SK-N-SH (cell line): ENCODE measurements at regions not wholly inside any gene's neighbourhood (a gene's known extent, or its start where the extent isn't known, plus 50 kb on each side); places are given as distances from the start of the nearest gene placed in this dataset.

Source experiments
- CTCF ChIA-PET: fragments of 300-600, 350-600 bp; formaldehyde crosslinking; extraction: SDS; loops from one replicate; lab custom pipeline; 2021; lab: Yijun Ruan, JAX
- POLR2A ChIA-PET: fragments of 350-600 bp; sonication (Branson Sonifier 250); formaldehyde crosslinking; extraction: SDS; loops from one replicate; lab custom pipeline; 2020; ENCODE audit warnings: antibody characterized with exemption, inconsistent platforms; lab: Yijun Ruan, JAX
- DNase-seq: peaks from one replicate; pipeline ENCODE4 v3.0.0; 2012
- H2AFZ ChIP-seq: fragments of 200-600 bp; sonication (generic); 2 replicates; pipeline ENCODE4 v1.8.1; 2016; ENCODE audit warnings: antibody characterized with exemption, mild to moderate bottlenecking, low read depth
- H3F3A ChIP-seq: fragments of 200-600 bp; sonication (generic); replicated peaks from 2 replicates; pipeline ENCODE3; 2016; ENCODE audit warnings: antibody characterized with exemption, mild to moderate bottlenecking; ENCODE audit not compliant: insufficient read depth
- H3K27ac ChIP-seq, 2 experiments: fragments of 200-500 bp in 1 of 2; fragments of 200-600 bp in 1 of 2; sonication (Bioruptor generic) in 1 of 2; sonication (generic), shearing (Covaris generic) in 1 of 2; 2 replicates each; pipeline versions ENCODE4 v1.5.1 to v1.6.1; 2014 to 2016; ENCODE audit warnings: low read depth in 2 of 2, inconsistent platforms in 1 of 2, low read length in 1 of 2, mild to moderate bottlenecking in 1 of 2, mixed read lengths in 1 of 2
- H3K27me3 ChIP-seq: fragments of 200-600 bp; sonication (generic), shearing (Covaris generic); 2 replicates; pipeline ENCODE4 v1.6.1; 2016; ENCODE audit warnings: mixed run types; ENCODE audit not compliant: insufficient read depth
- H3K36me3 ChIP-seq, 2 experiments: fragments of 200-500 bp in 1 of 2; fragments of 200-600 bp in 1 of 2; sonication (Bioruptor generic) in 1 of 2; sonication (generic) in 1 of 2; replicated peaks in 1 of 2; 2 replicates each; pipeline versions ENCODE3 to v1.5.1; 2014 to 2016; ENCODE audit warnings: low read length in 1 of 2, mild to moderate bottlenecking in 1 of 2; ENCODE audit not compliant: insufficient read depth in 2 of 2, control insufficient read depth in 1 of 2
- H3K4me1 ChIP-seq, 2 experiments: fragments of 200-500 bp in 1 of 2; fragments of 200-600 bp in 1 of 2; sonication (Bioruptor generic) in 1 of 2; sonication (generic), shearing (Covaris generic) in 1 of 2; 2 replicates each; pipeline versions ENCODE4 v1.5.1 to v1.6.1; 2014 to 2016; ENCODE audit warnings: low read depth in 1 of 2, low read length in 1 of 2, mixed run types in 1 of 2; ENCODE audit not compliant: insufficient read depth in 2 of 2, control insufficient read depth in 1 of 2
- H3K4me2 ChIP-seq: fragments of 200-600 bp; sonication (generic), shearing (Covaris generic); 2 replicates; pipeline ENCODE4 v1.6.1; 2017; ENCODE audit warnings: mixed run types
- H3K4me3 ChIP-seq, 2 experiments: fragments of 200-500 bp in 1 of 2; fragments of 200-600 bp in 1 of 2; sonication (Bioruptor generic) in 1 of 2; sonication (generic), shearing (Covaris generic) in 1 of 2; 2 replicates each; pipeline versions ENCODE4 v1.5.1 to v1.8.1; 2014 to 2016; ENCODE audit warnings: low read depth in 2 of 2, inconsistent platforms in 1 of 2, low read length in 1 of 2, mild to moderate bottlenecking in 1 of 2, mixed read lengths in 1 of 2, moderate library complexity in 1 of 2
- H3K79me2 ChIP-seq: fragments of 200-600 bp; sonication (generic); 2 replicates; pipeline ENCODE4 v1.8.1; 2017; ENCODE audit warnings: mild to moderate bottlenecking; ENCODE audit not compliant: insufficient read depth
- H3K9ac ChIP-seq: fragments of 200-600 bp; sonication (generic); 2 replicates; pipeline ENCODE4 v1.6.1; 2017; ENCODE audit warnings: mixed run types
- H3K9me2 ChIP-seq: fragments of 200-600 bp; sonication (generic); 2 replicates; pipeline ENCODE4 v1.6.1; 2017; ENCODE audit warnings: mixed run types
- H3K9me3 ChIP-seq: fragments of 200-600 bp; sonication (generic); 2 replicates; pipeline ENCODE4 v1.6.1; 2017; ENCODE audit warnings: mixed run types, mild to moderate bottlenecking, moderate library complexity
- H4K20me1 ChIP-seq: fragments of 200-600 bp; sonication (generic); 2 replicates; pipeline ENCODE4 v1.6.1; 2017; ENCODE audit warnings: mild to moderate bottlenecking, mixed run types; ENCODE audit not compliant: insufficient read depth
- ELF1 ChIP-seq: IDR thresholded peaks from 2 replicates; pipeline ENCODE4 v1.4.0; 2012
- EZH2phosphoT487 ChIP-seq: fragments of 200-600 bp; sonication (generic); IDR thresholded peaks from 2 replicates; pipeline ENCODE4 v1.6.1; 2017; ENCODE audit warnings: low read depth, mixed run types, mild to moderate bottlenecking, antibody characterized with exemption, moderate library complexity, borderline replicate concordance
- GABPA ChIP-seq: IDR thresholded peaks from 2 replicates; pipeline ENCODE4 v1.4.0; 2012; ENCODE audit warnings: low read depth, mild to moderate bottlenecking
- GATA2 ChIP-seq: sonication (generic); formaldehyde crosslinking; IDR thresholded peaks from 2 replicates; pipeline ENCODE4 v1.5.0; 2020; ENCODE audit warnings: mild to moderate bottlenecking, missing genetic modification reagents
- MEF2A ChIP-seq: IDR thresholded peaks from 2 replicates; pipeline ENCODE4 v1.4.0; 2012; ENCODE audit warnings: low read depth, borderline replicate concordance
- NFIC ChIP-seq: IDR thresholded peaks from 2 replicates; pipeline ENCODE4 v1.4.0; 2012; ENCODE audit warnings: borderline replicate concordance
- NRF1 ChIP-seq: IDR thresholded peaks from 2 replicates; pipeline ENCODE4 v1.6.1; 2012; ENCODE audit warnings: low read depth, mild to moderate bottlenecking, low read length
- PBX3 ChIP-seq: IDR thresholded peaks from 2 replicates; pipeline ENCODE4; 2012
- RCOR1 ChIP-seq: fragments of 150-350 bp; IDR thresholded peaks from 2 replicates; pipeline ENCODE4 v1.6.1; 2017; ENCODE audit warnings: antibody characterized with exemption, low read length
- REST ChIP-seq: IDR thresholded peaks from 2 replicates; pipeline ENCODE4 v1.6.1; 2012; ENCODE audit warnings: mild to moderate bottlenecking, low read depth, low read length, moderate library complexity
- RXRA ChIP-seq: IDR thresholded peaks from 2 replicates; pipeline ENCODE4 v1.4.0; 2012; ENCODE audit warnings: low read depth, mild to moderate bottlenecking, borderline replicate concordance
- SIN3A ChIP-seq: IDR thresholded peaks from 2 replicates; pipeline ENCODE4 v1.6.1; 2012; ENCODE audit warnings: low read depth, mild to moderate bottlenecking, low read length, moderate library complexity, borderline replicate concordance
- SMC3 ChIP-seq: IDR thresholded peaks from 2 replicates; pipeline ENCODE4 v1.6.1; 2012; ENCODE audit warnings: low read depth, low read length, improper control_type of control experiment
- TEAD4 ChIP-seq: IDR thresholded peaks from 2 replicates; pipeline ENCODE4 v1.4.0; 2012; ENCODE audit warnings: mild to moderate bottlenecking, borderline replicate concordance; ENCODE audit not compliant: insufficient read depth
- ZBTB33 ChIP-seq: IDR thresholded peaks from 2 replicates; pipeline ENCODE4 v1.4.0; 2012; ENCODE audit warnings: low read depth, borderline replicate concordance
- WGBS: methylation state at CpG from one replicate; pipeline ENCODE4 v1.1.6; 2017; ENCODE audit warnings: low lambda C conversion rate; 5-methylcytosine and 5-hydroxymethylcytosine counted together

- Histone ChIP-seq H3K36me3 (no peaks in the 10 kb centered on the region), H3K4me3 (no peak overlapping the region), H3K79me2 (no peaks in the 10 kb centered on the region), H3K9ac (no peak overlapping the region), H3K27me3 (no peaks in the 10 kb centered on the region), H3F3A (no peaks in the 10 kb centered on the region), H2AFZ (no peak overlapping the region), H3K9me3 (no peaks in the 10 kb centered on the region), H3K4me1 (no peaks in the 10 kb centered on the region), H3K27ac (no peak overlapping the region), H3K4me2 (no peak overlapping the region), H3K9me2 (no peaks in the 10 kb centered on the region), H4K20me1 (no peaks in the 10 kb centered on the region)
- DNase-seq = no peak
- CTCF ChIA-PET = interaction anchor here (1.0 kb wide), 1 partner anchor 444 kb away, joined by 3 read pairs; the partner anchor contains the start of gene TCERG1L
- TF ChIP-seq ELF1 (no peak), PBX3 (no peak), MEF2A (no peak), NFIC (no peak), GABPA (no peak)
- POLR2A ChIA-PET = no interaction called here
- WGBS = 46% methylated on average over 7 of the region's 7 CpGs
Measured at GRCh38 chr10:130866857-130867256, 444.7 kb downstream of the TCERG1L start.

GRCh38 chr10:130867446-130868194, 443.9 kb downstream of the TCERG1L start:
- ChIA-PET POLR2A (no interaction called here), CTCF (no interaction called here)
- 40% methylated on average over 8 of the region's 10 CpGs for WGBS
- Histone ChIP-seq H3K9me3 (no peaks in the 10 kb centered on the region), H3K4me2 (no peak overlapping the region), H2AFZ (no peak overlapping the region), H3K36me3 (no peaks in the 10 kb centered on the region), H3K9me2 (no peaks in the 10 kb centered on the region), H3K4me3 (no peak overlapping the region), H3K9ac (no peak overlapping the region), H3F3A (no peaks in the 10 kb centered on the region), H3K27ac (no peak overlapping the region), H3K79me2 (no peaks in the 10 kb centered on the region), H3K27me3 (no peaks in the 10 kb centered on the region), H3K4me1 (no peaks in the 10 kb centered on the region), H4K20me1 (no peaks in the 10 kb centered on the region)
- no peak for TF ChIP-seq RCOR1
- TF ChIP-seq NRF1 = no peak
- TF ChIP-seq GABPA = no peak
- TF ChIP-seq ZBTB33 = no peak
- TF ChIP-seq REST = no peak
- TF ChIP-seq SMC3 = no peak
- TF ChIP-seq ELF1 = no peak
- no peak for TF ChIP-seq GATA2 (CRISPR knock-in tag)
- TF ChIP-seq TEAD4 = no peak
- TF ChIP-seq PBX3 = no peak
- no peak for TF ChIP-seq MEF2A
- no peak for TF ChIP-seq NFIC
- no peak for TF ChIP-seq RXRA
- no peak for TF ChIP-seq SIN3A
- no peak for TF ChIP-seq EZH2phosphoT487
- no peak for DNase-seq
